SU-DHL-6 (cell line): ENCODE measurements at regions not wholly inside any gene's neighbourhood (a gene's known extent, or its start where the extent isn't known, plus 50 kb on each side); places are given as distances from the start of the nearest gene placed in this dataset.

Experiments used
- H2AFZ ChIP-seq: fragments of 200-600 bp; sonication (generic); 2 replicates; pipeline ENCODE4 v1.6.1; 2014; ENCODE audit warnings: low read depth, mild to moderate bottlenecking, moderate library complexity, mixed read lengths, antibody characterized with exemption, low read length; ENCODE audit not compliant: severe bottlenecking
- H3F3A ChIP-seq: fragments of 200-600 bp; shearing (Covaris generic); 2 replicates; pipeline ENCODE4 v1.6.0; 2016; ENCODE audit warnings: antibody characterized with exemption, mild to moderate bottlenecking; ENCODE audit not compliant: insufficient read depth
- H3K27ac ChIP-seq: fragments of 200-600 bp; sonication (generic); 2 replicates; pipeline ENCODE4 v1.5.1; 2016; ENCODE audit warnings: low read depth, mild to moderate bottlenecking, low read length, moderate library complexity, mixed read lengths
- H3K27me3 ChIP-seq: fragments of 200-600 bp; sonication (generic), shearing (Covaris generic); 2 replicates; pipeline ENCODE4 v1.6.0; 2014; ENCODE audit warnings: mild to moderate bottlenecking, low read length
- H3K36me3 ChIP-seq: fragments of 200-600 bp; sonication (generic); 2 replicates; pipeline ENCODE4 v1.6.1; 2014; ENCODE audit warnings: mild to moderate bottlenecking, low read length, mixed read lengths
- H3K4me2 ChIP-seq: fragments of 300-600, 200-600 bp; shearing (Covaris generic), sonication (generic); 2 replicates; pipeline ENCODE4 v1.6.0; 2014; ENCODE audit warnings: low read length, low read depth, mild to moderate bottlenecking; ENCODE audit not compliant: poor library complexity, severe bottlenecking
- H3K4me3 ChIP-seq: fragments of 200-600 bp; sonication (generic); 2 replicates; pipeline ENCODE4 v1.5.1; 2014; ENCODE audit warnings: antibody characterized with exemption, low read length, mild to moderate bottlenecking, mixed read lengths; ENCODE audit not compliant: insufficient read depth, poor library complexity, severe bottlenecking
- H3K79me2 ChIP-seq: fragments of 200-600 bp; sonication (generic); 2 replicates; pipeline ENCODE4 v1.6.1; 2014; ENCODE audit warnings: mild to moderate bottlenecking, low read length, moderate library complexity; ENCODE audit not compliant: insufficient read depth
- H3K9ac ChIP-seq: fragments of 200-600 bp; sonication (generic); 2 replicates; pipeline ENCODE4 v1.7.0; 2014; ENCODE audit warnings: mild to moderate bottlenecking, low read length
- H3K9me2 ChIP-seq: fragments of 200-600 bp; sonication (generic); replicated peaks from 2 replicates; pipeline ENCODE4 v1.6.1; 2014; ENCODE audit warnings: low read length; ENCODE audit not compliant: insufficient read depth
- H3K9me3 ChIP-seq: fragments of 200-600 bp; sonication (generic); 2 replicates; pipeline ENCODE4 v1.6.1; 2014; ENCODE audit warnings: low read length, mixed read lengths; ENCODE audit not compliant: insufficient read depth
- H4K20me1 ChIP-seq: fragments of 200-600 bp; sonication (generic); 2 replicates; pipeline ENCODE4 v1.6.1; 2014; ENCODE audit warnings: low read depth, mild to moderate bottlenecking, antibody characterized with exemption, low read length, moderate library complexity, mixed read lengths
- EZH2phosphoT487 ChIP-seq: fragments of 200-600 bp; sonication (generic), shearing (Covaris generic); conservative IDR thresholded peaks from 2 replicates; pipeline ENCODE4 v1.6.1; 2018; ENCODE audit warnings: mild to moderate bottlenecking, antibody characterized with exemption, low read length, moderate library complexity, mixed read lengths
- TF ChIP-seq, protein P1 (sequence below): fragments of 200-600 bp; sonication (generic); IDR thresholded peaks from one replicate; pipeline ENCODE4 v1.5.1; 2017; ENCODE audit warnings: antibody characterized with exemption, mild to moderate bottlenecking, low read length, moderate library complexity; ENCODE audit not compliant: insufficient read depth, poor library complexity, severe bottlenecking

DNA sequence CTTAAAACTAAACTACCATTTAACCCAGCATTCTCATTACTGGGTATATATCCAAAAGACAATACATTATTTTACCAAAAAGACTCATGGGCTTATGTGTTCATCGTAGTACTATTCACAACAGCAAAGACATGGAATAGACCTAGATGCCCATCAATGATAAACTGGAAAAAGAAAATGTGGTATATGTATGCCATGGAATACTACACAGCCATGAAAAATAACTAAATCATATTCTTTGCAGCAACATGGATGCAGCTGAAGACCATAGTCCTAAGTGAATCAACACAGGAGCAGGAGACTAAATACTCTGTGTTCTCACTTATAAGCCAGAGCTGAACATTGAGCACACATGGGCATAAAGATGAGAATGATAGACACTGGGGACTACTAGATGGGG lies 645.1 kb upstream of the B3GALT2 start:
- Histone ChIP-seq H3F3A (no peaks in the 10 kb centered on the region), H3K4me3 (no peak overlapping the region), H4K20me1 (no peaks in the 10 kb centered on the region), H3K36me3 (no peaks in the 10 kb centered on the region; the same call in 1 of the 2 replicates), H3K27me3 (no peaks in the 10 kb centered on the region), H3K9me3 (peaks cover 12% of the 10 kb centered on the region), H3K79me2 (no peaks in the 10 kb centered on the region), H3K9ac (no peak overlapping the region), H3K27ac (no peak overlapping the region), H2AFZ (no peak overlapping the region), H3K4me2 (no peak overlapping the region), H3K9me2 (no peaks in the 10 kb centered on the region)
- no peak for TF ChIP-seq EZH2phosphoT487
- TF ChIP-seq, protein P1, sequence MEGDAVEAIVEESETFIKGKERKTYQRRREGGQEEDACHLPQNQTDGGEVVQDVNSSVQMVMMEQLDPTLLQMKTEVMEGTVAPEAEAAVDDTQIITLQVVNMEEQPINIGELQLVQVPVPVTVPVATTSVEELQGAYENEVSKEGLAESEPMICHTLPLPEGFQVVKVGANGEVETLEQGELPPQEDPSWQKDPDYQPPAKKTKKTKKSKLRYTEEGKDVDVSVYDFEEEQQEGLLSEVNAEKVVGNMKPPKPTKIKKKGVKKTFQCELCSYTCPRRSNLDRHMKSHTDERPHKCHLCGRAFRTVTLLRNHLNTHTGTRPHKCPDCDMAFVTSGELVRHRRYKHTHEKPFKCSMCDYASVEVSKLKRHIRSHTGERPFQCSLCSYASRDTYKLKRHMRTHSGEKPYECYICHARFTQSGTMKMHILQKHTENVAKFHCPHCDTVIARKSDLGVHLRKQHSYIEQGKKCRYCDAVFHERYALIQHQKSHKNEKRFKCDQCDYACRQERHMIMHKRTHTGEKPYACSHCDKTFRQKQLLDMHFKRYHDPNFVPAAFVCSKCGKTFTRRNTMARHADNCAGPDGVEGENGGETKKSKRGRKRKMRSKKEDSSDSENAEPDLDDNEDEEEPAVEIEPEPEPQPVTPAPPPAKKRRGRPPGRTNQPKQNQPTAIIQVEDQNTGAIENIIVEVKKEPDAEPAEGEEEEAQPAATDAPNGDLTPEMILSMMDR, result no peak

DNA sequence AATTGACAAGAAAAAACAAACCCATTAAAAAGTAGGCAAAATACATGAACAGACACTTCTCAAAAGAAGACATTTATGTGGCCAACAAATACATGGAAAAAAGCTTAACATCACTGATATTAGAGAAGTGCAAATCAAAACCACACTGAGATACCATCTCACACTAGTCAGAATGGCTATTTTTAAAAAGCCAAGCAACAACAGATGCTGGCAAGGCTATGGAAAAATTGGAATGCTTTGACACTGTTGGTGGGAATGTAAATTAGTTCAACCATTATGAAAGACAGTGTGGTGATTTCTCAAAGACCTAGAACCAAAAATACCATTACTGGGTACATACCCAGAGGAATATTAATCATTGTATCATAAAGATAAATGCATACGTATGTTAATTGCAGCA lies 641.1 kb upstream of the B3GALT2 start:
- Histone ChIP-seq H2AFZ (no peak overlapping the region), H3K9ac (no peak overlapping the region), H3K9me2 (no peaks in the 10 kb centered on the region), H3F3A (no peaks in the 10 kb centered on the region), H3K36me3 (no peaks in the 10 kb centered on the region; the same call in 1 of the 2 replicates), H4K20me1 (no peaks in the 10 kb centered on the region), H3K4me3 (no peak overlapping the region), H3K27me3 (no peaks in the 10 kb centered on the region), H3K27ac (no peak overlapping the region), H3K9me3 (peaks cover 16% of the 10 kb centered on the region), H3K79me2 (no peaks in the 10 kb centered on the region), H3K4me2 (no peak overlapping the region)
- no peak for TF ChIP-seq EZH2phosphoT487
- TF ChIP-seq, protein P1, result no peak

DNA sequence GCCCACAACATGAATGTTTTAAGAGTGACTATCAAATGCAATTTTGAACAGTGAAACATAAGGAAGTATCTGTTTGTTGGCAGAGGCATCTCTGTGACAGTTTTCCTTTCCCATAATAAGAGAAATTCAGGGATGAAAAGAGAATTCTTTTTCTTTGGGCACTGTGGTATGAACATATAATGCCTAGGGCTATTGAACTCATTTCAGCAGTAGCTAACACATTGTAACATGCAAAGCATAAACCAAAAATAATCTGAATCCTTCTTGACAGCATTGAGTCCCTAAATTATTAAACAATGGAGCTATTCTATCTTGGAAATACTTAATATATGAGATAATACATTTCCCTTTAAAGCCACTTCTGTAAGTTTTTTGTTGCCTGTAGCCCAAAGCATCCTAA lies 633.0 kb upstream of the B3GALT2 start:
- Histone ChIP-seq H2AFZ (no peak overlapping the region), H3K27me3 (no peaks in the 10 kb centered on the region), H3K4me3 (no peak overlapping the region), H3K79me2 (no peaks in the 10 kb centered on the region), H3F3A (no peaks in the 10 kb centered on the region), H3K9me3 (no peaks in the 10 kb centered on the region), H3K27ac (no peak overlapping the region), H3K9me2 (no peaks in the 10 kb centered on the region), H3K9ac (no peak overlapping the region), H3K4me2 (no peak overlapping the region), H4K20me1 (no peaks in the 10 kb centered on the region), H3K36me3 (no peaks in the 10 kb centered on the region)
- TF ChIP-seq, protein P1, result no peak
- no peak for TF ChIP-seq EZH2phosphoT487

GRCh38 chr1:193807208-193807607 lies 620.8 kb upstream of the B3GALT2 start:
- Histone ChIP-seq H3K9ac (no peak overlapping the region), H3F3A (no peaks in the 10 kb centered on the region), H3K4me2 (no peak overlapping the region), H3K9me3 (no peaks in the 10 kb centered on the region), H4K20me1 (no peaks in the 10 kb centered on the region), H3K36me3 (no peaks in the 10 kb centered on the region), H3K79me2 (no peaks in the 10 kb centered on the region), H3K9me2 (no peaks in the 10 kb centered on the region), H3K27me3 (no peaks in the 10 kb centered on the region), H3K4me3 (no peak overlapping the region), H2AFZ (no peak overlapping the region), H3K27ac (no peak overlapping the region)
- TF ChIP-seq, protein P1, result no peak
- no peak for TF ChIP-seq EZH2phosphoT487
